Brain pericyte (primary cell): ENCODE measurements at regions not wholly inside any gene's neighbourhood (a gene's known extent, or its start where the extent isn't known, plus 50 kb on each side); places are given as distances from the start of the nearest gene placed in this dataset.
"Not testable (repeated sequence)": the region's sequence is repeated elsewhere in the genome, so short reads cannot be mapped to it uniquely, and the experiment has no call there.

Experiments used
- DNase-seq: peaks from one replicate; pipeline ENCODE4 v3.0.0-alpha.2; 2012; ENCODE audit warnings: low read depth, low spot score

DNA sequence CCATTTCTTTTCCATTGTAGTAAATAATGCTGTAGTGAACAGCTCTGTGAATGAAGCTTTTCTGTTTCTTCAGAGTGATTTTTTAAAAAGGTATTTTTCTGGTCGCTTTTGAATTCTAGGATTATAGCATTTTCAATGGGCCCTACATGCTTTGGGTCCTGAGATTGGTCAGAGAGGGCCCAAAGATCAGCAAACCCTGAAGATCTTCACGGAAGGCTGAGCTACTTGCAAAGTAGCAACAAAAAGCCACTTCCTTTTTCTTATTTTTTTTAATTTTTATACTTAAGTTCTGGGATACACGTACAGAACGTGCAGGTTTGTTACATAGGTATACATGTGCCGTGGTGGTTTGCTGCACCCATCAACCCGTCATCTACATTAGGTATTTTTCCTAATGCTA lies 200.5 kb downstream of the FAT3 start:
- DNase-seq: no peak

DNA sequence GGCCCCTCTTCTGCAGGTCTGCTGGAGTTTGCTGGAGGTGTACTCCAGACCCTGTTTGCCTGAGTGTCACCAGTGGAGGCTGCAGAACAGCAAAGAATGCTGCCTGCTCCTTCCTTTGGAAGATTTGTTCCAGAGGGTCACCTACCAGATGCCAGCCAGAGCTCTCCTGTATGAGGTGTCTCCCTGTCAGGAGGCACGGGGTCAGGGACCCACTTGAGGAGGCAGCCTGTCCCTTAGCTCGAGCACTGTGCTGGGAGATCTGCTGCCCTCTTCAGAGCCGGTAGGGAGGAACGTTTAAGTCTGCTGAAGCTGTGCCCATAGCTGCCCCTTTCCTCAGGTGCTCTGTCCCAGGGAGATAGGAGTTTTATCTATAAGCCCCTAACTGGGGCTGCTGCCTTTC lies 207.9 kb downstream of the FAT3 start:
- DNase-seq: no peak

DNA sequence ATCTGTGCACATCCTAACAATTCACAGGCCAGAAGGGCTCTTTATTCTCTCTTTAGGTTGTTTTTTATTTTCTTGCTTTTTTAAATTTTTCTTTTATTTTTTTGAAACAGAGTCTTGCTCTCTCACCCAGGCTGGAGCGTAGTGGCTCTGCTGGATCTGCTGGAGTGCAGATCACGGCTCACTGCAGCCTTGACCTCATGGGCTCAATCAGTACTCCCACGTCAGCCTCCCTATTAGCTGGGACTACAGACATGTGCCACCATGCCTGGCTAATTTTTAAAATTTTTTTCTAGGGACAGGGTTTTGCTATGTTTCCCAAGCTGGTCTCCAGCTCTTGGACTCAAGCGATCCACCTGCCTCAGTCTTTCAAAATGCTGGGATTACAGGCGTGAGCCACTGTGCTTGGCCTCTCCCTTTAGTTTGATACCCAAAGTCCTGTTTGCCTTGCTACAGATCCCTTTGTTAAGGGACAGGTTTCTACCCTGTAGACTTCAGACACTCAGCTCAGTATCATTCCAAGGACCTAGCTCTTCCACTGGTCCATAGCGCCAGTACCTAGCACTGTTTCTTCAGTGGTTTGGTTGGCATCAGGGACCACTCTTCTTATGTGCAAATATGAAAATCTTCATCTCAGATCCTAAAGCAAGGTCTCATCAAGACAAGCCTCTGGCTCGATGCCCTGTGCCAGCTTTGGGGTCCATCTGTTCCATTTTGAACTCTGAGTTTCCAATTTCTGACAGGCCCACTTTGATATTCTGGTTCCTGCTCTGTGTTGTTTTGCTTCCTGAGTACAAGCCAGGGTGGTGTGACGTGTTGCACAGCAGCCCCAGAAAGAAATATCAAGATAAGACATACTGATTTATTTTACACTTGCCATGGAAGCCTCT lies 211.7 kb downstream of the FAT3 start:
- no peak for DNase-seq

DNA sequence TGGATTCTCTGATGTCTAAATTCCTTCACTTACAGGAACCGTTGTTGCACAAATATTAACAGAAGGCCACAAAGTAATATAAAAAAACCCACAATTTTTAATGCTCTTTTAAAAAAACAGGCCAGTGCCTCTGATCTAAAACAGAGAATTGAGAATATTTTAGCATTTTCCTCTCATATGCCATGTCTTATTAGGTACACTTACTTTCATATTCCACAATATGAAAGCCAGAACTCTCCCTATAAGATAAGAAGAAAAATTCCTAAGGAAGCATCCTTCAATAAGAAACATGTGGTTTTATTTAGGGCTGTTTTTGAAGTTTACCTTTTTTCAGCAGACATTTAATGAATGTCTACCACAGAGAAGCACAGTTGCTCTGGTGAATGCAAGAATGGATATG lies 214.5 kb downstream of the FAT3 start:
- no peak for DNase-seq

- DNase-seq: no peak
Measured at GRCh38 chr11:92440701-92441442, 216.3 kb downstream of the FAT3 start.

GRCh38 chr11:92441443-92441726 lies 216.8 kb downstream of the FAT3 start:
- DNase-seq: no peak

DNA sequence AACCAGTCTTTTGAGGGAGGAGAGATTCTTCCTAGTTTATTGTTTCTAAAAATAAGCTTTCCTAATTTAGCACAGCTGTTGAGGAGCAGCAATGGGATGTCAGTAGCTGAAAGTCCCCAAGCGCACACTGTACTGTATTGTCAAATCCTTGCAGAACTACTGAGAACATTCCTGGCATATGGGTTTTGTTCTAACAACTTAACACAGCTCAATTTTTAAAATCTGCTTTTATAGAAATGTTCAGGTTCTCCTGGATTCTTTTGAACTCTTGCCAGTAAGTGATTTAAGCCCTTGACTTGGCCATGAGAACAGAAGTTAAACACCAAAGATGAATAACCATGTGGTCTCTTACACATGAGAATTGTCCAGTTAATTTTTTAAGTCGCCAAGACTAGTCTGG lies 218.6 kb downstream of the FAT3 start:
- DNase-seq: no peak

- DNase-seq: no peak
Measured at GRCh38 chr11:92447586-92447985, 223.0 kb downstream of the FAT3 start.

GRCh38 chr11:92449222-92449621 lies 224.6 kb downstream of the FAT3 start:
- no peak for DNase-seq

DNA sequence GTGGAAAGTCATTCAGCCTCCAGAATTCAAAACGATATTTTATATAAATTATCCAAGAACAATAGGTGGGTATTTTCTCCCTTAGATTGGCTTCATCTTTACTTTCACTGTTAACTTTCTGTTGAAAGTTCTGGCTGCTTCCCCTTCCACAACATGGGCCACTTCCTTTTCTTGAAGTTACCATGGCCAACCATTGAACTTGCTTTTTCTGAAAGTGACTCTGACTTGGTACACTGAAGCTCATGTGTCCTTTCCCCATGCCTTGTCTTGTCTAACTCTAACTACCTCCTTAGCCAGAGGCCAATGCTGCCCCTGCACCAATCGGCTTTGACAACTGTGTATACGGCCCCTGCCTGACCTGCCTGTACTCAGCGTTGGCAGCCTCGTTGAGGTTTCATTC lies 225.2 kb downstream of the FAT3 start:
- DNase-seq: no peak

GRCh38 chr11:92451063-92451462 lies 226.4 kb downstream of the FAT3 start:
- no peak for DNase-seq

DNA sequence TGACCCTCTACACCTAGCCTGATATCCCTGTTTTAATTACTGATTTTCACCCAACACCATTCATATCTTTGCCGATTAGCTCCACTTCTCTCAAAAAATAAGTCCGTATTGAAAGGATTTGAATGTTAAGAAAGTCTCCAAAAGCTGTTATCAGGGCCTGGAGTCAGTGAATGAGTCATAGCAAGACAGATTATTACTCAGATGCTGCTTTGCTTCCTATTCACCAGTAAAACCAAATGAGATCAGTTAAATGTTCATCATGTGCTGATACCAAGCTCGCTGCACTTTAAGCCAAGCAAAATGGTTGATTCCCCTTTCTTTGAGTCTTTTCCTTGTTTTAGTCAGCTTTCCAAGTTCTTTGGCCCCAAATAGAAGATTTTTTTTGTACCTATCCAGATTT lies 228.4 kb downstream of the FAT3 start:
- DNase-seq: no peak

- DNase-seq: no peak
Measured at GRCh38 chr11:92455210-92455790, 230.7 kb downstream of the FAT3 start.

DNA sequence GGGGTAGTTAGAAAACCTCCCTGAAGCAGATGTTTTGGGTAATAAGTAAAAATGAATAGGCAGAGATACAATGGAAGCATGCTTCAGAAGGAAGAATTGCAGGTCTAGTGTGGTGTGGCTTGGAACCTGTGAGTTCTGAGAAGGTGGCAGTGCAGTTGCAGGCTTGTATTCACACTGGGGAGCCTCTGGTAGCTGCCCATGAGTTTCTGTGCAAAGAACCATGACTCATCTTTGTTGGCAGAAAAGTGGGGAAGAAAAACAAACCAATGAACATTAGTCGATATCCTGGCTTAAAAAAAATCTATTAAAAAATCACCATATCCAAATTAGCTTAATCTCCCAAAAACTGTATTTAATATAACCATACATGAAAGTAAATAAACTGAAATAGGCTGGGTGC lies 232.6 kb downstream of the FAT3 start:
- no peak for DNase-seq

GRCh38 chr11:92458486-92458885 lies 233.9 kb downstream of the FAT3 start:
- DNase-seq: no peak

DNA sequence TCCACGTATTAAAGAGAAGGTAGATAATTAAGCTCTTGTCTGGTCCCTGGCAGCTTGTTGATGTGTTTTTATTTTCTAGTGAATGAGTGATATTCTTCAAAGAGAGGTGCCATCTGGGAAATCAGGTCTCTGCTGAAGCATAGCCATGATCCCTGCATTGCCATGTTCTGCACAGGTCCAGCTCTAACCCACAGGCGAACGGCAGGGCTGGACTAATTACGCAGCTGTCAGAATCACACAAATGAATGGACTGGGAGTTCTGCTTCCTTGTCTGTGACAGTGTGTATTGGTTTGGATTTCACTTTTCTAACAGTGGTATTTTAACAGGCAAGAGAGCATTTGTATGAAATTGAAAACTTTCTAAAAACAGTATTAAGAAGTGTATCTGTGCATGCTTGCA lies 235.6 kb downstream of the FAT3 start:
- no peak for DNase-seq

- no peak for DNase-seq
Measured at GRCh38 chr11:92461447-92461846, 236.8 kb downstream of the FAT3 start.

DNA sequence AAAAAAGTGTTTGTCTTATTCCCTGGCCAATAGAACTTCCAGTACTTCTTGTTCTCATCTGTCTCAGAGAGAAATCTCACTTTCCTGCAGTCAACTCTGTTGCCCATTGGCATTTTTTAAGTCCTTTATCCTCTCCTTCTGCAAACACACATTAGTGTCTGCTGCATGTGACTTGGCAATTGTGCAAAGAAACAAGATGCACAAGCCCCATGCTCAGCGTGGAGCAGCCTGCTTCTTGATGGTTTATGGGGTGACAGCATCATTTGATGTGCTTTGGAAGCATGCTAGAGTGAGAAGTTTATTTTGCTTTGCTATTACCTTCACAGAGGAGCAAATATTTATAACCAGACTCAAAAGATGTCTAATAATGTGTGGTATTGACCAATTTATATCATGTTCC lies 238.2 kb downstream of the FAT3 start:
- DNase-seq: no peak

DNA sequence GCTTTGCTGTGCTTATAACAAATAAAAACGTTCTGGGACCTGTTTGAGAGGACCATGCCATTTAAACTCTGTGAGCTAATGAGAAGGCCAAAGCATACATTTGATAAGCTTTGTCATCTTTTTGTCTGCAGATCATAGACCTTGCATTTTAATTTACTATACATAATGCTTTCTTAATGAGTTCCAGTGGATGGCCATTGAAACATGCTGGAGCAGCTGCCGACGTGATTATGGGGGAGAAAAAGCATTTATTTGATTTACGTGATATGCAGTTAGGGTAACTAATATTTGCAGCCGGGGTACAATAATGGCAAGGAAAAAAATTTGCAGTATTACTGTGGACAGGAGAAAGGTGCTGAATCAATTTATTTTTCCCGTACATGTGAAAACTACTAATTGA lies 240.2 kb downstream of the FAT3 start:
- DNase-seq: no peak

DNA sequence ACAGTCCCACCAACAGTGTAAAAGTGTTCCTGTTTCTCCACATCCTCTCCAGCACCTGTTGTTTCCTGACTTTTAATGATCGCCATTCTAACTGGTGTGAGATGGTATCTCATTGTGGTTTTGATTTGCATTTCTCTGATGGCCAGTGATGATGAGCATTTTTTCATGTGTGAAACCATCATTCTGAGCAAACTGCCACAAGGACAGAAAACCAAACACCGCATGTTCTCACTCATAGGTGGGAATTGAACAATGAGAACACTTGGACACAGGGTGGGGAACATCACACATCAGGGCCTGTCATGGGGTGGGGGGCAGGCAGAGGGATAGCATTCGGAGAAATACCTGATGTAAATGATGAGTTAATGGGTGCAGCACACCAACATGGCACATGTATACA lies 240.8 kb downstream of the FAT3 start:
- not testable (repeated sequence) for DNase-seq

DNA sequence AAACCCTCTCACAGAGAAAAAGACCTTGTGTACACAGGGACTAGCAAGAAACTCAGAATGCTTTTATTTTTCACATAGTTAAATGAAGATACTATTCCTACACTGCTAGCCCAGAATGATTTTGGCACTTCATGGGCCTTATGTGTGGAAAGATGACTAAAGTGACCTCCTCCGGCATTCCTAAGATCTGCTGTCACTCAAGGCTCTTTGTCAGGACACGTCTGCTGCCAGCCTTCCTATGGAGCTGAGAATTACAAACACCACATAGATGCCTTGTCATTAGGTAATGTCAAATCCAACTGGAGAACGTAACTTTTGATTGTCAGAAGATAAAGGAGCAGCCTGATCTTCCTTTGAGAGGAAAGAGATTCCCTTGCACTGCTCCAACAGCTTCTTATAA lies 249.1 kb downstream of the FAT3 start:
- no peak for DNase-seq

GRCh38 chr11:92475316-92475715 lies 250.7 kb downstream of the FAT3 start:
- no peak for DNase-seq

- DNase-seq: no peak
Measured at GRCh38 chr11:92475819-92476218, 251.2 kb downstream of the FAT3 start.
